ENCODE measurements at regions not wholly inside any gene's neighbourhood (a gene's known extent, or its start where the extent isn't known, plus 50 kb on each side); places are given as distances from the start of the nearest gene placed in this dataset.
A peak's percentile ranks its signal among the peaks of the same experiment; 100 is the strongest.

- no peak for DNase-seq
Measured at GRCh38 chr1:195999022-195999421, 609.2 kb downstream of the KCNT2 start.

GRCh38 chr1:195981448-195982139 is 626.6 kb downstream of the KCNT2 start:
- peak; percentile 13 for DNase-seq

- peak; percentile 4 for DNase-seq
Measured at GRCh38 chr1:195979646-195980045, 628.6 kb downstream of the KCNT2 start.

- DNase-seq: no peak
Measured at GRCh38 chr1:195973311-195973904, 634.8 kb downstream of the KCNT2 start.

- DNase-seq: no peak
Measured at GRCh38 chr1:195971589-195971988, 636.7 kb downstream of the KCNT2 start.

GRCh38 chr1:195970209-195970608 is 638.0 kb downstream of the KCNT2 start:
- DNase-seq: no peak

GRCh38 chr1:195965475-195965874 is 642.8 kb downstream of the KCNT2 start:
- no peak for DNase-seq

- no peak for DNase-seq
Measured at GRCh38 chr1:195965036-195965435, 643.2 kb downstream of the KCNT2 start.

- no peak for DNase-seq
Measured at GRCh38 chr1:195964516-195964915, 643.7 kb downstream of the KCNT2 start.

GRCh38 chr1:195962051-195962450 is 646.2 kb downstream of the KCNT2 start:
- DNase-seq: no peak

GRCh38 chr1:195960580-195960979 is 647.7 kb downstream of the KCNT2 start:
- no peak for DNase-seq

- no peak for DNase-seq
Measured at GRCh38 chr1:195958131-195958530, 650.1 kb downstream of the KCNT2 start.

GRCh38 chr1:195956845-195957244 is 651.4 kb downstream of the KCNT2 start:
- no peak for DNase-seq

- no peak for DNase-seq
Measured at GRCh38 chr1:195954848-195955247, 653.4 kb downstream of the KCNT2 start.

- DNase-seq: no peak
Measured at GRCh38 chr1:195951313-195951712, 656.9 kb downstream of the KCNT2 start.

GRCh38 chr1:195948123-195948895 is 659.9 kb downstream of the KCNT2 start:
- no peak for DNase-seq

- no peak for DNase-seq
Measured at GRCh38 chr1:195946500-195946899, 661.7 kb downstream of the KCNT2 start.

- DNase-seq: no peak
Measured at GRCh38 chr1:195941795-195942194, 666.4 kb downstream of the KCNT2 start.

- DNase-seq: no peak
Measured at GRCh38 chr1:195941314-195941713, 666.9 kb downstream of the KCNT2 start.

GRCh38 chr1:195939844-195940243 is 668.4 kb downstream of the KCNT2 start:
- DNase-seq: peak; percentile 3

- no peak for DNase-seq
Measured at GRCh38 chr1:195934817-195935553, 673.3 kb downstream of the KCNT2 start.

- DNase-seq: no peak
Measured at GRCh38 chr1:195933835-195934234, 674.4 kb downstream of the KCNT2 start.

GRCh38 chr1:195915826-195916225 is 692.4 kb downstream of the KCNT2 start:
- DNase-seq: no peak
